HepG2 (cell line): ENCODE measurements at regions not wholly inside any gene's neighbourhood (a gene's known extent, or its start where the extent isn't known, plus 50 kb on each side); places are given as distances from the start of the nearest gene placed in this dataset.

Experiments
- ATAC-seq: fragments of 200-7000 bp; cut with Tn5 transposase; 3 replicates; pipeline ENCODE4 v1.9.1; 2020; ENCODE audit warnings: mild to moderate bottlenecking, moderate library complexity
- BruUV-seq: library from RNA; stranded (reverse); fragments of 400-500 nt; replicated peaks from 2 replicates; lab custom pipeline; 2021; lab: Mats Ljungman, UMichigan
- CTCF ChIA-PET: fragments of 300-600 bp; formaldehyde crosslinking; extraction: SDS; loops from one replicate; lab custom pipeline; 2021; ENCODE audit warnings: low total read pairs, inconsistent platforms, low intra/inter-chr PET ratio; lab: Yijun Ruan, JAX
- POLR2A ChIA-PET: fragments of 350-600 bp; sonication (Branson Sonifier 250); formaldehyde crosslinking; loops from one replicate; lab custom pipeline; 2020; ENCODE audit warnings: antibody characterized with exemption, inconsistent platforms; lab: Yijun Ruan, JAX
- DNase-seq: peaks from one replicate; pipeline ENCODE4 v3.0.0-alpha.2; 2015; ENCODE audit warnings: low spot score
- FAIRE-seq: peaks from 3 replicates; lab custom pipeline; 2011; peaks lifted over from hg19 to GRCh38; lab: Jason Lieb, UNC
- H2AFZ ChIP-seq: one replicate; pipeline ENCODE4 v1.6.1; 2011; ENCODE audit warnings: low read length, inconsistent platforms
- H3K27ac ChIP-seq: fragments of 300-600 bp; 3 replicates; pipeline ENCODE4 v1.8.0; 2011; ENCODE audit warnings: mixed run types, mild to moderate bottlenecking, mixed read lengths, low read length, inconsistent platforms; ENCODE audit not compliant: insufficient read depth; ENCODE audit errors: extremely low read length
- H3K27me3 ChIP-seq, 2 experiments: fragments of 200-600 bp in 1 of 2; 2 replicates in 1 of 2; 3 replicates in 1 of 2; pipeline versions ENCODE4 v1.6.0 to v1.8.0; 2011; ENCODE audit warnings: low read length in 2 of 2, mild to moderate bottlenecking in 2 of 2, moderate library complexity in 2 of 2, inconsistent platforms in 1 of 2; ENCODE audit not compliant: insufficient read depth in 2 of 2, control insufficient read depth in 1 of 2
- H3K36me3 ChIP-seq, 2 experiments: fragments of 200-600 bp in 1 of 2; replicated peaks in 1 of 2; 2 replicates in 1 of 2; 3 replicates in 1 of 2; pipeline versions ENCODE4 v1.5.1 to v1.8.0; 2011; ENCODE audit warnings: low read length in 2 of 2, inconsistent platforms in 1 of 2; ENCODE audit not compliant: insufficient read depth in 2 of 2, control insufficient read depth in 1 of 2
- H3K4me1 ChIP-seq: 2 replicates; pipeline ENCODE4 v1.5.1; 2012; ENCODE audit warnings: low read length, inconsistent platforms; ENCODE audit not compliant: insufficient read depth
- H3K4me2 ChIP-seq: 2 replicates; pipeline ENCODE4 v1.6.0; 2011; ENCODE audit warnings: low read depth, low read length, inconsistent platforms
- H3K4me3 ChIP-seq, 3 experiments: fragments of 200-600 bp in 1 of 3; sonication (generic), shearing (Covaris generic) in 1 of 3; replicated peaks in 1 of 3; 2 replicates each; pipeline ENCODE4 v1.5.1; 2011 to 2016; ENCODE audit warnings: low read length in 3 of 3, inconsistent platforms in 2 of 3, low read depth in 2 of 3, mild to moderate bottlenecking in 2 of 3, control low read depth in 1 of 3, mixed read lengths in 1 of 3; ENCODE audit not compliant: insufficient read depth in 1 of 3
- H3K79me2 ChIP-seq: one replicate; pipeline ENCODE4 v1.6.1; 2011; ENCODE audit warnings: low read length, inconsistent platforms; ENCODE audit not compliant: insufficient read depth
- H3K9ac ChIP-seq: 2 replicates; pipeline ENCODE4 v1.6.0; 2011; ENCODE audit warnings: mild to moderate bottlenecking, low read depth, low read length, inconsistent platforms; ENCODE audit not compliant: insufficient read depth
- H3K9me3 ChIP-seq: 2 replicates; pipeline ENCODE4 v1.5.1; 2012; ENCODE audit warnings: mild to moderate bottlenecking, low read length
- H4K20me1 ChIP-seq: 2 replicates; pipeline ENCODE4 v1.6.0; 2011; ENCODE audit warnings: inconsistent platforms, mild to moderate bottlenecking, low read length, moderate library complexity; ENCODE audit not compliant: insufficient read depth
- FOXA3 ChIP-seq: IDR thresholded peaks from 2 replicates; pipeline ENCODE4 v1.6.1; 2016; ENCODE audit warnings: missing genetic modification reagents, missing compliant biosample characterization
- ISL2 ChIP-seq: sonication (generic); formaldehyde crosslinking; IDR thresholded peaks from 2 replicates; pipeline ENCODE4 v1.5.0; 2020; ENCODE audit warnings: missing genetic modification reagents
- MEIS2 ChIP-seq: sonication (generic); formaldehyde crosslinking; IDR thresholded peaks from 2 replicates; pipeline ENCODE4 v1.9.0; 2021; ENCODE audit warnings: mild to moderate bottlenecking, missing genetic modification reagents
- SOX5 ChIP-seq: IDR thresholded peaks from 2 replicates; pipeline ENCODE4 v1.6.1; 2016; ENCODE audit warnings: borderline replicate concordance
- ZNF362 ChIP-seq: sonication (generic); formaldehyde crosslinking; IDR thresholded peaks from 2 replicates; pipeline ENCODE4 v1.4.0; 2020; ENCODE audit warnings: missing genetic modification reagents, mild to moderate bottlenecking, borderline replicate concordance
- ZNF558 ChIP-seq: sonication (generic); formaldehyde crosslinking; IDR thresholded peaks from 2 replicates; pipeline ENCODE4 v1.9.0; 2022; ENCODE audit warnings: mild to moderate bottlenecking, missing genetic modification reagents, borderline replicate concordance
- ZNF570 ChIP-seq: sonication (generic); formaldehyde crosslinking; IDR thresholded peaks from 2 replicates; pipeline ENCODE4 v1.4.0; 2020; ENCODE audit warnings: mild to moderate bottlenecking, missing genetic modification reagents, borderline replicate concordance
- ZNF576 ChIP-seq: sonication (generic); formaldehyde crosslinking; IDR thresholded peaks from 2 replicates; pipeline ENCODE4 v1.4.0; 2020; ENCODE audit warnings: mild to moderate bottlenecking, missing genetic modification reagents
- WGBS: methylation state at CpG from one replicate; pipeline ENCODE4 v1.1.6; 2017; ENCODE audit warnings: low lambda C conversion rate; 5-methylcytosine and 5-hydroxymethylcytosine counted together
- in situ Hi-C: cut with HindIII; loops from 2 replicates; pipeline ENCODE4 v1.10.0; 2017; ENCODE audit warnings: low pct_unique_long_range_greater_than_20kb; ENCODE audit not compliant: extremely low pct_ligation_motif_present
- intact Hi-C: fragments of 100-400 bp; cut with micrococcal nuclease; formaldehyde crosslinking; loops from one replicate; pipeline ENCODE4 v1.10.0; 2022; ENCODE audit not compliant: unreplicated experiment
- TF ChIP-seq, protein P1 (sequence below): sonication (generic); formaldehyde crosslinking; IDR thresholded peaks from 2 replicates; pipeline ENCODE4 v1.4.0; 2020; ENCODE audit warnings: low read depth, missing genetic modification reagents
- TF ChIP-seq, protein P2 (sequence below): sonication (generic); formaldehyde crosslinking; IDR thresholded peaks from 2 replicates; pipeline ENCODE4 v1.8.0; 2022; ENCODE audit warnings: missing genetic modification reagents, mild to moderate bottlenecking, moderate library complexity, borderline replicate concordance

- TF ChIP-seq, protein P1, sequence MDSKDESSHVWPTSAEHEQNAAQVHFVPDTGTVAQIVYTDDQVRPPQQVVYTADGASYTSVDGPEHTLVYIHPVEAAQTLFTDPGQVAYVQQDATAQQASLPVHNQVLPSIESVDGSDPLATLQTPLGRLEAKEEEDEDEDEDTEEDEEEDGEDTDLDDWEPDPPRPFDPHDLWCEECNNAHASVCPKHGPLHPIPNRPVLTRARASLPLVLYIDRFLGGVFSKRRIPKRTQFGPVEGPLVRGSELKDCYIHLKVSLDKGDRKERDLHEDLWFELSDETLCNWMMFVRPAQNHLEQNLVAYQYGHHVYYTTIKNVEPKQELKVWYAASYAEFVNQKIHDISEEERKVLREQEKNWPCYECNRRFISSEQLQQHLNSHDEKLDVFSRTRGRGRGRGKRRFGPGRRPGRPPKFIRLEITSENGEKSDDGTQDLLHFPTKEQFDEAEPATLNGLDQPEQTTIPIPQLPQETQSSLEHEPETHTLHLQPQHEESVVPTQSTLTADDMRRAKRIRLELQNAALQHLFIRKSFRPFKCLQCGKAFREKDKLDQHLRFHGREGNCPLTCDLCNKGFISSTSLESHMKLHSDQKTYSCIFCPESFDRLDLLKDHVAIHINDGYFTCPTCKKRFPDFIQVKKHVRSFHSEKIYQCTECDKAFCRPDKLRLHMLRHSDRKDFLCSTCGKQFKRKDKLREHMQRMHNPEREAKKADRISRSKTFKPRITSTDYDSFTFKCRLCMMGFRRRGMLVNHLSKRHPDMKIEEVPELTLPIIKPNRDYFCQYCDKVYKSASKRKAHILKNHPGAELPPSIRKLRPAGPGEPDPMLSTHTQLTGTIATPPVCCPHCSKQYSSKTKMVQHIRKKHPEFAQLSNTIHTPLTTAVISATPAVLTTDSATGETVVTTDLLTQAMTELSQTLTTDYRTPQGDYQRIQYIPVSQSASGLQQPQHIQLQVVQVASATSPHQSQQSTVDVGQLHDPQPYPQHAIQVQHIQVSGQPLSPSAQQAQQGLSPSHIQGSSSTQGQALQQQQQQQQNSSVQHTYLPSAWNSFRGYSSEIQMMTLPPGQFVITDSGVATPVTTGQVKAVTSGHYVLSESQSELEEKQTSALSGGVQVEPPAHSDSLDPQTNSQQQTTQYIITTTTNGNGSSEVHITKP (CRISPR knock-in tag): no peak
- TF ChIP-seq SOX5 (CRISPR knock-in tag) (no peak), ISL2 (CRISPR knock-in tag) (no peak), FOXA3 (CRISPR knock-in tag) (no peak), MEIS2 (CRISPR knock-in tag) (no peak), ZNF558 (CRISPR knock-in tag) (no peak), ZNF576 (CRISPR knock-in tag) (no peak)
Observed at GRCh38 chr10:33697016-33697415, 362.5 kb upstream of the NRP1 start (continued).

GRCh38 chr10:33695536-33695935, 361.1 kb upstream of the NRP1 start:
- H3K4me2 ChIP-seq: peak overlapping the region; percentile 38
- H4K20me1 ChIP-seq: no peaks in the 10 kb centered on the region
- intact Hi-C loops (no loop called here), in situ Hi-C loops (no loop called here)
- BruUV-seq: no TSS peak
- no peak; the same call in 2 of the 3 replicates for ATAC-seq
- ChIA-PET POLR2A (no interaction called here), CTCF (no interaction called here)
- H3K27ac ChIP-seq: no peak overlapping the region
- H3K27me3 ChIP-seq: no peaks in the 10 kb centered on the region; a peak in 1 of 5 replicates
- FAIRE-seq: no peak
- H3K4me3 ChIP-seq: no peak overlapping the region
- peak; percentile 12 for DNase-seq
- no peak overlapping the region for H3K9ac ChIP-seq
- no peak overlapping the region for H2AFZ ChIP-seq
- H3K79me2 ChIP-seq: no peaks in the 10 kb centered on the region
- H3K4me1 ChIP-seq: peaks cover 17% of the 10 kb centered on the region
- 52% methylated on average over 3 of the region's 5 CpGs for WGBS
- H3K9me3 ChIP-seq: peaks cover 4% of the 10 kb centered on the region; the same call in 1 of the 2 replicates
- no peaks in the 10 kb centered on the region for H3K36me3 ChIP-seq
- TF ChIP-seq, protein P2, sequence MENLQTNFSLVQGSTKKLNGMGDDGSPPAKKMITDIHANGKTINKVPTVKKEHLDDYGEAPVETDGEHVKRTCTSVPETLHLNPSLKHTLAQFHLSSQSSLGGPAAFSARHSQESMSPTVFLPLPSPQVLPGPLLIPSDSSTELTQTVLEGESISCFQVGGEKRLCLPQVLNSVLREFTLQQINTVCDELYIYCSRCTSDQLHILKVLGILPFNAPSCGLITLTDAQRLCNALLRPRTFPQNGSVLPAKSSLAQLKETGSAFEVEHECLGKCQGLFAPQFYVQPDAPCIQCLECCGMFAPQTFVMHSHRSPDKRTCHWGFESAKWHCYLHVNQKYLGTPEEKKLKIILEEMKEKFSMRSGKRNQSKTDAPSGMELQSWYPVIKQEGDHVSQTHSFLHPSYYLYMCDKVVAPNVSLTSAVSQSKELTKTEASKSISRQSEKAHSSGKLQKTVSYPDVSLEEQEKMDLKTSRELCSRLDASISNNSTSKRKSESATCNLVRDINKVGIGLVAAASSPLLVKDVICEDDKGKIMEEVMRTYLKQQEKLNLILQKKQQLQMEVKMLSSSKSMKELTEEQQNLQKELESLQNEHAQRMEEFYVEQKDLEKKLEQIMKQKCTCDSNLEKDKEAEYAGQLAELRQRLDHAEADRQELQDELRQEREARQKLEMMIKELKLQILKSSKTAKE (CRISPR knock-in tag): no peak
- TF ChIP-seq ZNF362 (CRISPR knock-in tag) (no peak), ZNF570 (CRISPR knock-in tag) (no peak)
